ENCODE measurements at regions not wholly inside any gene's neighbourhood (a gene's known extent, or its start where the extent isn't known, plus 50 kb on each side); places are given as distances from the start of the nearest gene placed in this dataset.

DNA sequence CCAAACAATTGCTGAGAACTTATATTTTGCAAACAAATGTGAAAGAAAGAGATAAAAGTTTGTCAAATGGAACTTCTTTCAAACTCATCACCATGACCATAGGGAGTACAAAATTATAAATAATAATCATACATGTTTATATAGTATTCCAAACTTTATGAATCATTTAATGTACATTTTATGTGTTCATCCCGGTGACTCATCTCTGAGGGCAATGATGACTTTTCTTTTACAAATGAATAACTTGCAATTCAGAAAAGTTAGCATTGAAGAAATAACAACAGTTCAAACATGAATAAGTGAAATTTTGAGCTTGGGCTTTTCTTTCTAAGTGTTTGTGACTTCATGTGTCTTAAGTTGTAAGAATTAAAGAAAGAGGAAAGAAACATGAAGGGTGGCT is 66.3 kb upstream of the CDH8 start:
- DNase-seq: no peak

DNA sequence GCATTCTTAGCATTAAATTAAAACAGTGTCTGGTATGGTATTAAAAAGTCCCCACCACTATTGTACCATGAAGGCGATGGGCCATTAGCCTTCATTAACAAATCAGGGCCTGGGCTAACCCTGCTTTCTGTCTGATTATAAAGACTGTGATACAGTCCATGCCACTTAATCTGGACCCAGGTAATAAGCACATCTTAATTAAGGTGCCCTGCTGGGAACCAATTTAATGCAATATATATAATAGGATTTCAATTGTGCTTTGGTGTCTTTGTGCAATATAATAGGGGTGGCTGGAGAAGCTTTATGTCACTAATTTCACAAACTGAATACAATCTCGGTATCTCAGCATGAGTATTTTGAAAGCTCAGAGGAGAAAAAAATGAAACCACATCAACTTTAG is 64.4 kb upstream of the CDH8 start:
- no peak for DNase-seq

DNA sequence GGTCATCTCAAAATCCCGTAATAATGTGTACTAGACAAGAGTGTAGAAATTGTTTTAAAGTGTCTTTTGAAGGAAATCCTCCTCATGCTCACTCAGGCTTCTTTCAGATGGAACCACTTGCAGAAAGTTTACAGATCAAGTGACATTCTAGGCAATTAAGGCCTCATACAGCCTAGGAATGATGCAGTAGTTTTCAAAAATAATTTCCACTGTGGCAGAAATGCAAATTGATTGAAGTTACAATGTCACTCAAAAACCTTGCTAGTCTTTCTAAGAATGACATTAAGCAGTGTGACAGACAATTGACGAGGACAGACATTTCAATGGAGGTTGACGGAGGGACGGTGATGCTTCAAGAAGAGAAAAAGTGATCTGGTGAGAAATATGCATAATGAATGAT is 53.5 kb upstream of the CDH8 start:
- no peak for DNase-seq

DNA sequence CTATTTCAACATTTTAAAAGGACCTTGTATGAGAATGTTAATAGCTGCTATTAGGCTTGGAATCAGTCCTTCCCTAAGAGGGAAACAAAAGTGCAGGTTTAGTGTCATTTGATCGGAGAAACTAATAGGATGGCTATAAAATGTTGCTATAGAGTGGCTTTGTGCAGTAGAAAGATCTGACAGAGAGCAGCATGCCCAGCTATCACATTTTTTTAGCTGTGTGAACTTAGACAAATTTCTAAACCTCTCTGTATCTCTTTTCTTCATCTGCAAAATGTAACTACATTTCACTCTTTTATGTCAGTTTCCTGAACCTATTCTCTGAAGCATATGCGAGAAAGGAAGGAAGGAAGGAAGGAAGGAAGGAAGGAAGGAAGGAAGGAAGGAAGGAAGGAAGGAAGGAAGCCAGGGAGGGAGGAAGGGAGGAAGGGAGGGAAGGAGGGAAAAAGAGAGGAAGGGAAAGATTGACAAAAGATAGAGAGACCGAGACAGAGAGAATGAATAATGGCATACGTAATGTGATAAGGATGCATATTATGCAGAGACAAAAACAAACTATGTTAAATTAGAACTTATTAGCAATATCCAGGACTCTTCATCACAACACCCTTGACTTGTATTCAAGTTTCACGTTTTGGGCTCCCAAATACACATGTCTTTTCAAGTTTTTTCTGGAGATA is 52.6 kb upstream of the CDH8 start:
- DNase-seq: no peak
